SK-N-SH treated with all-trans-retinoic acid at 6 μM for 48 hours (cell line): ENCODE measurements at regions not wholly inside any gene's neighbourhood (a gene's known extent, or its start where the extent isn't known, plus 50 kb on each side); places are given as distances from the start of the nearest gene placed in this dataset.

Experiments used
- ARNTL ChIP-seq: fragments of 450-650 bp; formaldehyde crosslinking; IDR thresholded peaks from 2 replicates; pipeline ENCODE4 v1.5.0; 2020; ENCODE audit warnings: low read depth, mild to moderate bottlenecking, moderate library complexity, borderline replicate concordance
- CREB5 ChIP-seq: fragments of 250-450 bp; sonication (Bioruptor Pico); IDR thresholded peaks from 2 replicates; pipeline ENCODE4 v1.5.1; 2020; ENCODE audit warnings: low read depth, mild to moderate bottlenecking, moderate library complexity
- POU6F1 ChIP-seq: fragments of 250-450 bp; sonication (Bioruptor Pico); IDR thresholded peaks from 2 replicates; pipeline ENCODE4 v1.8.0; 2021; ENCODE audit warnings: low read depth, mild to moderate bottlenecking, moderate library complexity, borderline replicate concordance
- PPARA ChIP-seq: fragments of 250-450 bp; sonication (Bioruptor Pico); IDR thresholded peaks from 2 replicates; pipeline ENCODE4 v1.5.0; 2020; ENCODE audit warnings: mild to moderate bottlenecking, borderline replicate concordance
- RARB ChIP-seq: fragments of 250-450 bp; sonication (Bioruptor Pico); IDR thresholded peaks from 2 replicates; pipeline ENCODE4 v1.8.0; 2021; ENCODE audit warnings: mild to moderate bottlenecking, moderate library complexity
- TOX ChIP-seq: fragments of 250-450 bp; sonication (Bioruptor Pico); IDR thresholded peaks from 2 replicates; pipeline ENCODE4 v1.8.0; 2021; ENCODE audit warnings: mild to moderate bottlenecking, moderate library complexity, borderline replicate concordance
- TSHZ2 ChIP-seq: fragments of 250-450 bp; sonication (Bioruptor Pico); IDR thresholded peaks from 2 replicates; pipeline ENCODE4 v1.5.0; 2020; ENCODE audit warnings: mild to moderate bottlenecking, moderate library complexity
- ZC3H10 ChIP-seq: fragments of 250-450 bp; sonication (Bioruptor Pico); IDR thresholded peaks from 2 replicates; pipeline ENCODE4 v1.5.1; 2021; ENCODE audit warnings: mild to moderate bottlenecking, moderate library complexity
- ZNF565 ChIP-seq: fragments of 450-650 bp; formaldehyde crosslinking; conservative IDR thresholded peaks from 2 replicates; pipeline ENCODE4 v1.5.0; 2020; ENCODE audit warnings: low read depth, mild to moderate bottlenecking, moderate library complexity
- ZNF70 ChIP-seq: fragments of 450-650 bp; formaldehyde crosslinking; IDR thresholded peaks from 2 replicates; pipeline ENCODE4 v1.5.0; 2020; ENCODE audit warnings: mild to moderate bottlenecking, moderate library complexity
- TF ChIP-seq, protein P1 (sequence below): fragments of 250-450 bp; sonication (Bioruptor Pico); IDR thresholded peaks from 2 replicates; pipeline ENCODE4 v1.8.0; 2020; ENCODE audit warnings: mild to moderate bottlenecking, moderate library complexity, borderline replicate concordance

DNA sequence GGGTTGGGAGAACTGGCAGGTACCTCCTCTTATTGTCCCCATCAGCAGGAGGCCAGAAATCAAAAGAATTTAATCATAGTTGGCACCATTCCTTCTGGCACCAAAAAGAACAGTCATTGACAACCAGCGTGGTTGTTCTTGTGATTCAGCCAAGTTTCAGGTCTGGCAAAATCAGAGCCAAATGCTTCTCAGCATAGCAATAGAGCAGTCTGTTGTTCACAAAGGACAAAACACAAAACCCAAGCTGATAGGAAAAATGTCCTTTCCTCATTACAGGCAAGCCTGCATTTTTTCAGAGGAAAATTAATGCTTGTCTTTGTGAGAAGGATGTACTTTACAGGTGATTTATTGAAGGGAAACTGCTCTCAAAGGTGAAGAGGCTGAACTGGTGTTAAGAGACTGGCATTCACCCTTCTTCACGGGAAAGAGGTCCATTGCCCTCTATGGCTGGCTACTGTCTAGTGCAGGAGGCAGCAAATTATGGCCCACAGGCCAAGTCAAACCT lies 241.8 kb upstream of the ARHGAP42 start:
- TF ChIP-seq PPARA (CRISPR knock-in tag): no peak
- TF ChIP-seq ZNF565: no peak
- TF ChIP-seq TOX (CRISPR knock-in tag): no peak
- no peak for TF ChIP-seq ARNTL (CRISPR knock-in tag)
- no peak for TF ChIP-seq RARB (CRISPR knock-in tag)
- TF ChIP-seq, protein P1, sequence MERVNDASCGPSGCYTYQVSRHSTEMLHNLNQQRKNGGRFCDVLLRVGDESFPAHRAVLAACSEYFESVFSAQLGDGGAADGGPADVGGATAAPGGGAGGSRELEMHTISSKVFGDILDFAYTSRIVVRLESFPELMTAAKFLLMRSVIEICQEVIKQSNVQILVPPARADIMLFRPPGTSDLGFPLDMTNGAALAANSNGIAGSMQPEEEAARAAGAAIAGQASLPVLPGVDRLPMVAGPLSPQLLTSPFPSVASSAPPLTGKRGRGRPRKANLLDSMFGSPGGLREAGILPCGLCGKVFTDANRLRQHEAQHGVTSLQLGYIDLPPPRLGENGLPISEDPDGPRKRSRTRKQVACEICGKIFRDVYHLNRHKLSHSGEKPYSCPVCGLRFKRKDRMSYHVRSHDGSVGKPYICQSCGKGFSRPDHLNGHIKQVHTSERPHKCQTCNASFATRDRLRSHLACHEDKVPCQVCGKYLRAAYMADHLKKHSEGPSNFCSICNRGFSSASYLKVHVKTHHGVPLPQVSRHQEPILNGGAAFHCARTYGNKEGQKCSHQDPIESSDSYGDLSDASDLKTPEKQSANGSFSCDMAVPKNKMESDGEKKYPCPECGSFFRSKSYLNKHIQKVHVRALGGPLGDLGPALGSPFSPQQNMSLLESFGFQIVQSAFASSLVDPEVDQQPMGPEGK (CRISPR knock-in tag): no peak
- no peak for TF ChIP-seq CREB5 (CRISPR knock-in tag)
- TF ChIP-seq ZC3H10 (CRISPR knock-in tag): no peak
- TF ChIP-seq POU6F1 (CRISPR knock-in tag): no peak
- TF ChIP-seq TSHZ2 (CRISPR knock-in tag): no peak
- no peak for TF ChIP-seq ZNF70 (CRISPR knock-in tag)
